ENCODE measurements at regions not wholly inside any gene's neighbourhood (a gene's known extent, or its start where the extent isn't known, plus 50 kb on each side); places are given as distances from the start of the nearest gene placed in this dataset.
A peak's percentile ranks its signal among the peaks of the same experiment; 100 is the strongest.

GRCh38 chr2:113806217-113806913 lies 49.9 kb upstream of the SLC35F5 start:
- Histone ChIP-seq H3K27me3 (replicated peaks; ENCODE audit: control insufficient read depth, insufficient read depth, low read length) (no peaks in the 10 kb centered on the region), H3K36me3 (ENCODE audit: control insufficient read depth, insufficient read depth, low read length) (no peaks in the 10 kb centered on the region), H3K9me3 (no peaks in the 10 kb centered on the region), H3K4me3 (ENCODE audit: low read depth, low read length) (no peak overlapping the region), H3K4me1 (peaks cover 52% of the 10 kb centered on the region)
- peaks cover 37% of the 10 kb centered on the region for H3K4me1 Mint-ChIP-seq (ENCODE audit: low read depth, unreplicated experiment)
- intact Hi-C loops (cut with micrococcal nuclease; ENCODE audit: unreplicated experiment): loop anchor here (1.0 kb wide), 3 partner anchors 11 to 20 kb away; no protein-coding TSS in a partner anchor
- no peak overlapping the region for H3K4me3 Mint-ChIP-seq (ENCODE audit: unreplicated experiment)
- DNase-seq: peak; percentile 79 to 90
- H3K27me3 Mint-ChIP-seq (ENCODE audit: insufficient read depth, unreplicated experiment): no peaks in the 10 kb centered on the region
- H3K27ac Mint-ChIP-seq (ENCODE audit: unreplicated experiment): peak overlapping the region; percentile 81
- no peaks in the 10 kb centered on the region for H3K9me3 Mint-ChIP-seq (ENCODE audit: unreplicated experiment)
- POLR2A ChIA-PET: interaction anchor here (1.0 kb wide), 1 partner anchor 13 kb away, joined by 5 read pairs; no protein-coding TSS in a partner anchor
- no TSS peak for BruUV-seq (replicated peaks)
- CTCF ChIA-PET: no interaction called here
- TF ChIP-seq CTCF (IDR thresholded peaks at IDR 0.05; ENCODE audit: insufficient read depth in 1 of 2, low read depth in 1 of 2, low read length in 1 of 2, severe bottlenecking in 1 of 2, unreplicated experiment in 1 of 2): no peak
- peaks cover 19% of the 10 kb centered on the region for H3K36me3 Mint-ChIP-seq (ENCODE audit: insufficient read depth, unreplicated experiment)

Measured in Caco-2 (cell line).